SU-DHL-6 (cell line): ENCODE measurements at regions not wholly inside any gene's neighbourhood (a gene's known extent, or its start where the extent isn't known, plus 50 kb on each side); places are given as distances from the start of the nearest gene placed in this dataset.

ENCODE experiments used
- H2AFZ ChIP-seq: fragments of 200-600 bp; sonication (generic); 2 replicates; pipeline ENCODE4 v1.6.1; 2014; ENCODE audit warnings: low read depth, mild to moderate bottlenecking, moderate library complexity, mixed read lengths, antibody characterized with exemption, low read length; ENCODE audit not compliant: severe bottlenecking
- H3F3A ChIP-seq: fragments of 200-600 bp; shearing (Covaris generic); 2 replicates; pipeline ENCODE4 v1.6.0; 2016; ENCODE audit warnings: antibody characterized with exemption, mild to moderate bottlenecking; ENCODE audit not compliant: insufficient read depth
- H3K27ac ChIP-seq: fragments of 200-600 bp; sonication (generic); 2 replicates; pipeline ENCODE4 v1.5.1; 2016; ENCODE audit warnings: low read depth, mild to moderate bottlenecking, low read length, moderate library complexity, mixed read lengths
- H3K27me3 ChIP-seq: fragments of 200-600 bp; sonication (generic), shearing (Covaris generic); 2 replicates; pipeline ENCODE4 v1.6.0; 2014; ENCODE audit warnings: mild to moderate bottlenecking, low read length
- H3K36me3 ChIP-seq: fragments of 200-600 bp; sonication (generic); 2 replicates; pipeline ENCODE4 v1.6.1; 2014; ENCODE audit warnings: mild to moderate bottlenecking, low read length, mixed read lengths
- H3K4me2 ChIP-seq: fragments of 300-600, 200-600 bp; shearing (Covaris generic), sonication (generic); 2 replicates; pipeline ENCODE4 v1.6.0; 2014; ENCODE audit warnings: low read length, low read depth, mild to moderate bottlenecking; ENCODE audit not compliant: poor library complexity, severe bottlenecking
- H3K4me3 ChIP-seq: fragments of 200-600 bp; sonication (generic); 2 replicates; pipeline ENCODE4 v1.5.1; 2014; ENCODE audit warnings: antibody characterized with exemption, low read length, mild to moderate bottlenecking, mixed read lengths; ENCODE audit not compliant: insufficient read depth, poor library complexity, severe bottlenecking
- H3K79me2 ChIP-seq: fragments of 200-600 bp; sonication (generic); 2 replicates; pipeline ENCODE4 v1.6.1; 2014; ENCODE audit warnings: mild to moderate bottlenecking, low read length, moderate library complexity; ENCODE audit not compliant: insufficient read depth
- H3K9ac ChIP-seq: fragments of 200-600 bp; sonication (generic); 2 replicates; pipeline ENCODE4 v1.7.0; 2014; ENCODE audit warnings: mild to moderate bottlenecking, low read length
- H3K9me2 ChIP-seq: fragments of 200-600 bp; sonication (generic); replicated peaks from 2 replicates; pipeline ENCODE4 v1.6.1; 2014; ENCODE audit warnings: low read length; ENCODE audit not compliant: insufficient read depth
- H3K9me3 ChIP-seq: fragments of 200-600 bp; sonication (generic); 2 replicates; pipeline ENCODE4 v1.6.1; 2014; ENCODE audit warnings: low read length, mixed read lengths; ENCODE audit not compliant: insufficient read depth
- H4K20me1 ChIP-seq: fragments of 200-600 bp; sonication (generic); 2 replicates; pipeline ENCODE4 v1.6.1; 2014; ENCODE audit warnings: low read depth, mild to moderate bottlenecking, antibody characterized with exemption, low read length, moderate library complexity, mixed read lengths
- CTCF ChIP-seq: fragments of 200-600 bp; sonication (generic); IDR thresholded peaks from one replicate; pipeline ENCODE4 v1.5.1; 2017; ENCODE audit warnings: antibody characterized with exemption, mild to moderate bottlenecking, low read length, moderate library complexity; ENCODE audit not compliant: insufficient read depth, poor library complexity, severe bottlenecking
- EZH2phosphoT487 ChIP-seq: fragments of 200-600 bp; sonication (generic), shearing (Covaris generic); conservative IDR thresholded peaks from 2 replicates; pipeline ENCODE4 v1.6.1; 2018; ENCODE audit warnings: mild to moderate bottlenecking, antibody characterized with exemption, low read length, moderate library complexity, mixed read lengths

GRCh38 chr2:122007577-122007976 is 252.1 kb downstream of the TSN start:
- Histone ChIP-seq H3K27ac (no peak overlapping the region), H3K36me3 (no peaks in the 10 kb centered on the region), H3K9ac (no peak overlapping the region), H3K9me3 (no peaks in the 10 kb centered on the region), H3K9me2 (no peaks in the 10 kb centered on the region), H3K4me2 (no peak overlapping the region), H4K20me1 (no peaks in the 10 kb centered on the region), H2AFZ (no peak overlapping the region), H3K4me3 (no peak overlapping the region), H3F3A (no peaks in the 10 kb centered on the region), H3K27me3 (no peaks in the 10 kb centered on the region), H3K79me2 (no peaks in the 10 kb centered on the region)
- TF ChIP-seq CTCF (no peak), EZH2phosphoT487 (no peak)

GRCh38 chr2:122009561-122009960 is 254.1 kb downstream of the TSN start:
- no peak overlapping the region for H3K27ac ChIP-seq
- H3F3A ChIP-seq = no peaks in the 10 kb centered on the region
- H3K27me3 ChIP-seq = no peaks in the 10 kb centered on the region
- no peaks in the 10 kb centered on the region for H3K9me2 ChIP-seq
- TF ChIP-seq CTCF (no peak), EZH2phosphoT487 (no peak)
- H3K4me2 ChIP-seq = no peak overlapping the region
- H3K9me3 ChIP-seq = no peaks in the 10 kb centered on the region
- no peaks in the 10 kb centered on the region for H4K20me1 ChIP-seq
- H3K79me2 ChIP-seq = no peaks in the 10 kb centered on the region
- no peak overlapping the region for H3K9ac ChIP-seq
- no peak overlapping the region for H3K4me3 ChIP-seq
- no peak overlapping the region for H2AFZ ChIP-seq
- H3K36me3 ChIP-seq = no peaks in the 10 kb centered on the region

GRCh38 chr2:122011493-122012270 is 256.2 kb downstream of the TSN start:
- Histone ChIP-seq H3K27ac (no peak overlapping the region), H3K9me3 (no peaks in the 10 kb centered on the region), H2AFZ (no peak overlapping the region), H3K9ac (no peak overlapping the region), H3F3A (no peaks in the 10 kb centered on the region), H3K27me3 (no peaks in the 10 kb centered on the region), H3K9me2 (no peaks in the 10 kb centered on the region), H3K4me2 (no peak overlapping the region), H3K4me3 (no peak overlapping the region), H3K36me3 (no peaks in the 10 kb centered on the region), H3K79me2 (no peaks in the 10 kb centered on the region), H4K20me1 (no peaks in the 10 kb centered on the region)
- TF ChIP-seq EZH2phosphoT487 (no peak), CTCF (no peak)
